ENCODE measurements at regions not wholly inside any gene's neighbourhood (a gene's known extent, or its start where the extent isn't known, plus 50 kb on each side); places are given as distances from the start of the nearest gene placed in this dataset.

GRCh38 chr9:13395156-13395555, 115.7 kb upstream of the MPDZ start:
- TF ChIP-seq ZNF281 (CRISPR knock-in tag; IDR thresholded peaks at IDR 0.05; ENCODE audit: borderline replicate concordance) (no peak), RAD51 (IDR thresholded peaks at IDR 0.05; ENCODE audit: borderline replicate concordance) (no peak), CTCF (CRISPR knock-in tag; IDR thresholded peaks at IDR 0.05) (no peak), HCFC1 (IDR thresholded peaks at IDR 0.05; ENCODE audit: low read depth, low read length) (no peak), CCAR2 (optimal IDR thresholded peaks at IDR 0.05; ENCODE audit: low read depth, low read length) (no peak)
